ENCODE measurements at regions not wholly inside any gene's neighbourhood (a gene's known extent, or its start where the extent isn't known, plus 50 kb on each side); places are given as distances from the start of the nearest gene placed in this dataset.
"Not testable (repeated sequence)": the region's sequence is repeated elsewhere in the genome, so short reads cannot be mapped to it uniquely, and the experiment has no call there.

GRCh38 chr14:85856430-85856829, 326.5 kb downstream of the FLRT2 start:
- no peak for DNase-seq (ENCODE audit: low read depth)
- H3K4me3 ChIP-seq (ENCODE audit: low read depth, low read length): no peak overlapping the region

- peak; percentile 10 for DNase-seq (ENCODE audit: low read depth)
- no peak overlapping the region for H3K4me3 ChIP-seq (ENCODE audit: low read depth, low read length)
These were observed 324.1 kb downstream of the FLRT2 start for GRCh38 chr14:85853996-85854526.

GRCh38 chr14:85852906-85853305, 323.0 kb downstream of the FLRT2 start:
- DNase-seq (ENCODE audit: low read depth): no peak
- H3K4me3 ChIP-seq (ENCODE audit: low read depth, low read length): no peak overlapping the region

GRCh38 chr14:85852123-85852522, 322.2 kb downstream of the FLRT2 start:
- DNase-seq (ENCODE audit: low read depth); H3K4me3 ChIP-seq (ENCODE audit: low read depth, low read length): not testable (repeated sequence)

- not testable (repeated sequence) for H3K4me3 ChIP-seq (ENCODE audit: low read depth, low read length); DNase-seq (ENCODE audit: low read depth)
These were observed 300.6 kb downstream of the FLRT2 start for GRCh38 chr14:85830549-85830948.

GRCh38 chr14:85829601-85830000, 299.7 kb downstream of the FLRT2 start:
- not testable (repeated sequence) for DNase-seq (ENCODE audit: low read depth); H3K4me3 ChIP-seq (ENCODE audit: low read depth, low read length)

- no peak for DNase-seq (ENCODE audit: low read depth)
- no peak overlapping the region for H3K4me3 ChIP-seq (ENCODE audit: low read depth, low read length)
These were observed 294.6 kb downstream of the FLRT2 start for GRCh38 chr14:85824526-85824925.

- H3K4me3 ChIP-seq (ENCODE audit: low read depth, low read length): no peak overlapping the region
- DNase-seq (ENCODE audit: low read depth): no peak
These were observed 292.3 kb downstream of the FLRT2 start for GRCh38 chr14:85822236-85822635.

- no peak for DNase-seq (ENCODE audit: low read depth)
- H3K4me3 ChIP-seq (ENCODE audit: low read depth, low read length): no peak overlapping the region
These were observed 287.5 kb downstream of the FLRT2 start for GRCh38 chr14:85817430-85817829.

- no peak overlapping the region for H3K4me3 ChIP-seq (ENCODE audit: low read depth, low read length)
These were observed 283.1 kb downstream of the FLRT2 start for GRCh38 chr14:85813040-85813439.

GRCh38 chr14:85811340-85811739, 281.4 kb downstream of the FLRT2 start:
- no peak overlapping the region for H3K4me3 ChIP-seq (ENCODE audit: low read depth, low read length)
- no peak for DNase-seq (ENCODE audit: low read depth)

More at GRCh38 chr14:85813040-85813439, 283.1 kb downstream of the FLRT2 start:
- DNase-seq (ENCODE audit: low read depth): no peak

GRCh38 chr14:85799668-85800067, 269.7 kb downstream of the FLRT2 start:
- no peak for DNase-seq (ENCODE audit: low read depth)
- H3K4me3 ChIP-seq (ENCODE audit: low read depth, low read length): no peak overlapping the region

GRCh38 chr14:85798856-85799255, 268.9 kb downstream of the FLRT2 start:
- H3K4me3 ChIP-seq (ENCODE audit: low read depth, low read length): no peak overlapping the region
- DNase-seq (ENCODE audit: low read depth): no peak

GRCh38 chr14:85793533-85793932, 263.6 kb downstream of the FLRT2 start:
- DNase-seq (ENCODE audit: low read depth): no peak
- no peak overlapping the region for H3K4me3 ChIP-seq (ENCODE audit: low read depth, low read length)

- H3K4me3 ChIP-seq (ENCODE audit: low read depth, low read length): no peak overlapping the region
- DNase-seq (ENCODE audit: low read depth): no peak
These were observed 259.6 kb downstream of the FLRT2 start for GRCh38 chr14:85789506-85789905.

- DNase-seq (ENCODE audit: low read depth): no peak
- no peak overlapping the region for H3K4me3 ChIP-seq (ENCODE audit: low read depth, low read length)
These were observed 258.7 kb downstream of the FLRT2 start for GRCh38 chr14:85788470-85789233.

GRCh38 chr14:85766295-85766694, 236.4 kb downstream of the FLRT2 start:
- DNase-seq (ENCODE audit: low read depth): no peak
- H3K4me3 ChIP-seq (ENCODE audit: low read depth, low read length): no peak overlapping the region

GRCh38 chr14:85764822-85765221, 234.9 kb downstream of the FLRT2 start:
- DNase-seq (ENCODE audit: low read depth): no peak

GRCh38 chr14:85762526-85762925, 232.6 kb downstream of the FLRT2 start:
- no peak overlapping the region for H3K4me3 ChIP-seq (ENCODE audit: low read depth, low read length)
- DNase-seq (ENCODE audit: low read depth): no peak

More at GRCh38 chr14:85764822-85765221, 234.9 kb downstream of the FLRT2 start:
- no peak overlapping the region for H3K4me3 ChIP-seq (ENCODE audit: low read depth, low read length)

GRCh38 chr14:85752175-85752574, 222.2 kb downstream of the FLRT2 start:
- DNase-seq (ENCODE audit: low read depth): no peak

GRCh38 chr14:85744573-85744972, 214.6 kb downstream of the FLRT2 start:
- DNase-seq (ENCODE audit: low read depth): no peak
- no peak overlapping the region for H3K4me3 ChIP-seq (ENCODE audit: low read depth, low read length)

More at GRCh38 chr14:85752175-85752574, 222.2 kb downstream of the FLRT2 start:
- H3K4me3 ChIP-seq (ENCODE audit: low read depth, low read length): no peak overlapping the region

Measured in skeletal muscle cell (primary cell).